GM23338 (cell line): ENCODE measurements at regions not wholly inside any gene's neighbourhood (a gene's known extent, or its start where the extent isn't known, plus 50 kb on each side); places are given as distances from the start of the nearest gene placed in this dataset.

ENCODE experiments used
- ATAC-seq: fragments of 200-7000 bp; cut with Tn5 transposase; 3 replicates; pipeline ENCODE4 v1.9.1; 2020
- DNase-seq: peaks from one replicate; pipeline ENCODE4 v3.0.0-alpha.2; 2015; ENCODE audit warnings: low spot score
- H2AFZ ChIP-seq: fragments of 200-600 bp; sonication (generic); 2 replicates; pipeline ENCODE4 v1.8.0; 2016; ENCODE audit warnings: antibody characterized with exemption, mild to moderate bottlenecking, moderate library complexity
- H3F3A ChIP-seq: fragments of 200-600 bp; sonication (generic); replicated peaks from 2 replicates; pipeline ENCODE4 v1.8.0; 2017; ENCODE audit warnings: antibody characterized with exemption, mixed run types, low read depth
- H3K27ac ChIP-seq: fragments of 200-600 bp; sonication (generic); 2 replicates; pipeline ENCODE4 v1.6.1; 2016; ENCODE audit warnings: low read depth
- H3K27me3 ChIP-seq: fragments of 200-600 bp; sonication (generic); 2 replicates; pipeline ENCODE4 v1.8.0; 2016; ENCODE audit warnings: mild to moderate bottlenecking, mixed run types, moderate library complexity; ENCODE audit not compliant: insufficient read depth
- H3K36me3 ChIP-seq: fragments of 200-600 bp; sonication (generic); 2 replicates; pipeline ENCODE4 v1.8.0; 2016; ENCODE audit warnings: mild to moderate bottlenecking; ENCODE audit not compliant: insufficient read depth
- H3K4me1 ChIP-seq: fragments of 200-600 bp; sonication (generic); 2 replicates; pipeline ENCODE4 v1.8.0; 2016; ENCODE audit warnings: mild to moderate bottlenecking, moderate library complexity; ENCODE audit not compliant: insufficient read depth
- H3K4me2 ChIP-seq: fragments of 200-600 bp; sonication (generic); 2 replicates; pipeline ENCODE4 v1.7.1; 2017; ENCODE audit warnings: mixed run types
- H3K4me3 ChIP-seq: fragments of 200-600 bp; sonication (generic); 2 replicates; pipeline ENCODE4 v1.6.1; 2016; ENCODE audit warnings: mixed run types
- H3K79me2 ChIP-seq: fragments of 200-600 bp; sonication (generic); replicated peaks from 2 replicates; pipeline ENCODE4 v1.8.0; 2017; ENCODE audit warnings: mild to moderate bottlenecking; ENCODE audit not compliant: insufficient read depth
- H3K9me2 ChIP-seq: fragments of 200-600 bp; sonication (generic); 2 replicates; pipeline ENCODE4 v1.8.0; 2017; ENCODE audit not compliant: insufficient read depth
- H4K20me1 ChIP-seq: fragments of 200-600 bp; sonication (generic); replicated peaks from 2 replicates; pipeline ENCODE4 v1.8.0; 2017; ENCODE audit warnings: mild to moderate bottlenecking; ENCODE audit not compliant: insufficient read depth
- H3K27ac Mint-ChIP-seq: 2 replicates; pipeline ENCODE4 v1.8.0; 2020; ENCODE audit warnings: inconsistent platforms, mild to moderate bottlenecking, moderate library complexity, mixed read lengths
- H3K27me3 Mint-ChIP-seq: 3 replicates; pipeline ENCODE4 v1.8.0; 2022; ENCODE audit warnings: low read depth, mild to moderate bottlenecking, moderate library complexity, mixed read lengths, inconsistent platforms; ENCODE audit not compliant: insufficient read depth, poor library complexity
- H3K36me3 Mint-ChIP-seq: 3 replicates; pipeline ENCODE4 v1.8.0; 2021; ENCODE audit warnings: low read depth, mild to moderate bottlenecking, inconsistent platforms, moderate library complexity, mixed read lengths
- H3K4me1 Mint-ChIP-seq: 3 replicates; pipeline ENCODE4 v1.8.0; 2020; ENCODE audit warnings: mild to moderate bottlenecking, inconsistent platforms, mixed read lengths
- H3K4me3 Mint-ChIP-seq: 3 replicates; pipeline ENCODE4 v1.8.0; 2021; ENCODE audit warnings: moderate library complexity, mild to moderate bottlenecking, inconsistent platforms, mixed read lengths
- H3K9me3 Mint-ChIP-seq: 3 replicates; pipeline ENCODE4 v1.8.0; 2020; ENCODE audit warnings: moderate library complexity, mild to moderate bottlenecking, inconsistent platforms, mixed read lengths
- CREB1 ChIP-seq: fragments of 250-450 bp; sonication (Bioruptor Pico); IDR thresholded peaks from 2 replicates; pipeline ENCODE4 v1.5.0; 2020; ENCODE audit warnings: low read depth, mild to moderate bottlenecking, moderate library complexity
- CTCF ChIP-seq, 2 experiments: fragments of 200-600 bp in 1 of 2; sonication (generic) in 1 of 2; conservative IDR thresholded peaks; 2 replicates each; pipeline versions ENCODE4 v1.5.1 to v1.6.1; 2016 to 2017; ENCODE audit warnings: antibody characterized with exemption in 2 of 2, low read depth in 2 of 2, mild to moderate bottlenecking in 2 of 2, moderate library complexity in 1 of 2
- ETS1 ChIP-seq: IDR thresholded peaks from 2 replicates; pipeline ENCODE4 v1.6.1; 2016; ENCODE audit warnings: antibody characterized with exemption
- EZH2 ChIP-seq: fragments of 200-600 bp; sonication (generic); IDR thresholded peaks from one replicate; pipeline ENCODE4 v1.8.0; 2017; ENCODE audit warnings: antibody characterized with exemption, mild to moderate bottlenecking, low read depth; ENCODE audit not compliant: unreplicated experiment
- EZH2phosphoT487 ChIP-seq: fragments of 200-600 bp; sonication (generic); IDR thresholded peaks from one replicate; pipeline ENCODE4 v1.8.1; 2018; ENCODE audit warnings: antibody characterized with exemption; ENCODE audit not compliant: unreplicated experiment
- JUNB ChIP-seq: IDR thresholded peaks from one replicate; pipeline ENCODE4 v1.6.1; 2016; ENCODE audit warnings: antibody characterized with exemption; ENCODE audit not compliant: unreplicated experiment
- NANOG ChIP-seq: IDR thresholded peaks from 2 replicates; pipeline ENCODE4 v1.6.1; 2016; ENCODE audit warnings: antibody characterized with exemption, borderline replicate concordance
- POLR2AphosphoS5 ChIP-seq: IDR thresholded peaks from 2 replicates; pipeline ENCODE4 v1.6.1; 2016; ENCODE audit warnings: antibody characterized with exemption, low read depth
- REST ChIP-seq: IDR thresholded peaks from one replicate; pipeline ENCODE4 v1.6.1; 2018; ENCODE audit warnings: antibody characterized with exemption; ENCODE audit not compliant: unreplicated experiment
- STAT1 ChIP-seq: IDR thresholded peaks from one replicate; pipeline ENCODE4 v1.6.1; 2016; ENCODE audit warnings: antibody characterized with exemption; ENCODE audit not compliant: unreplicated experiment
- ZNF114 ChIP-seq: fragments of 250-450 bp; sonication (Bioruptor Pico); IDR thresholded peaks from 2 replicates; pipeline ENCODE4 v1.5.0; 2020; ENCODE audit warnings: mild to moderate bottlenecking, moderate library complexity
- ZNF331 ChIP-seq: fragments of 250-450 bp; sonication (Bioruptor Pico); IDR thresholded peaks from 2 replicates; pipeline ENCODE4 v1.5.0; 2020; ENCODE audit warnings: low read depth, mild to moderate bottlenecking, moderate library complexity
- ZNF462 ChIP-seq: fragments of 250-450 bp; sonication (Bioruptor Pico); IDR thresholded peaks from 2 replicates; pipeline ENCODE4 v1.5.0; 2020; ENCODE audit warnings: mild to moderate bottlenecking, moderate library complexity

GRCh38 chr4:158315706-158316105, 105.4 kb downstream of the TMEM144 start:
- DNase-seq (no peak), ATAC-seq (no peak)
- Histone ChIP-seq H3K4me2 (no peak overlapping the region), H3K9me2 (no peaks in the 10 kb centered on the region), H3K4me1 (no peaks in the 10 kb centered on the region), H3K4me3 (no peak overlapping the region), H3K27ac (no peak overlapping the region), H3K27me3 (no peaks in the 10 kb centered on the region), H3K79me2 (no peaks in the 10 kb centered on the region), H2AFZ (no peak overlapping the region), H4K20me1 (no peaks in the 10 kb centered on the region), H3K36me3 (no peaks in the 10 kb centered on the region), H3F3A (no peaks in the 10 kb centered on the region)
- no peak for TF ChIP-seq CREB1 (CRISPR knock-in tag)
- no peak for TF ChIP-seq EZH2
- no peak for TF ChIP-seq ZNF462
- no peak for TF ChIP-seq POLR2AphosphoS5
- TF ChIP-seq JUNB = no peak
- TF ChIP-seq ETS1 = no peak
- no peak for TF ChIP-seq ZNF114 (CRISPR knock-in tag)
- no peak for TF ChIP-seq EZH2phosphoT487
- no peak for TF ChIP-seq ZNF331 (CRISPR knock-in tag)
- no peak for TF ChIP-seq STAT1
- TF ChIP-seq CTCF (conservative IDR thresholded peaks at IDR 0.05; ENCODE audit: low read depth in 2 of 2) = no peak
- TF ChIP-seq NANOG = no peak
- no peak for TF ChIP-seq REST
- H3K36me3 Mint-ChIP-seq = no peaks in the 10 kb centered on the region
- peaks cover 7% of the 10 kb centered on the region; the same call in 2 of the 3 replicates for H3K9me3 Mint-ChIP-seq
- H3K4me3 Mint-ChIP-seq = no peak overlapping the region
- no peak overlapping the region for H3K27ac Mint-ChIP-seq
- no peaks in the 10 kb centered on the region for H3K27me3 Mint-ChIP-seq
- H3K4me1 Mint-ChIP-seq = no peaks in the 10 kb centered on the region
